GM21390 (cell line): ENCODE measurements at regions not wholly inside any gene's neighbourhood (a gene's known extent, or its start where the extent isn't known, plus 50 kb on each side); places are given as distances from the start of the nearest gene placed in this dataset.
"Not testable (repeated sequence)": the region's sequence is repeated elsewhere in the genome, so short reads cannot be mapped to it uniquely, and the experiment has no call there.

Experiments
- ATAC-seq: cut with Tn5 transposase; IDR thresholded peaks from one replicate; pipeline ENCODE4 v1.9.1; 2021; ENCODE audit not compliant: unreplicated experiment

DNA sequence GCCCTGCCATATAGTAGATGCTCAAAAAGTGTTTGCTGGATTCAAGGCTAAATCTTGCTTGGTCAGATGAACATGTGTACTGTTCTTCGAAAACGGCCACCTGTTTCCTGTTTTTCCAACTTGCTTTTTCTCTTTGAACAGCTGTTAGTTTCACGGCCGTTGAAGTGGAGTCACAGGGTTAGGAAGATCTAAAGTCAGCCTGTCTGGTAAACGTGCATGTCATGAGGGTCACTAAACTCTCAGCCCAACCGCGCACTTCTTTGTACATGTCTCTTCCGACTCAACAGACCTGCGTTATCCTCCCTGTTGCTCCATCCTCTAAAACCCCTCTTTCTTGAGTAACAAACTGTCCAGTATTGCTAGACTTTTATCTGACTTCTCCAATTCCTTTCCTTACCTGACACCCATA lies 93.2 kb upstream of the MAN1A1 start:
- ATAC-seq = peak; percentile 47

DNA sequence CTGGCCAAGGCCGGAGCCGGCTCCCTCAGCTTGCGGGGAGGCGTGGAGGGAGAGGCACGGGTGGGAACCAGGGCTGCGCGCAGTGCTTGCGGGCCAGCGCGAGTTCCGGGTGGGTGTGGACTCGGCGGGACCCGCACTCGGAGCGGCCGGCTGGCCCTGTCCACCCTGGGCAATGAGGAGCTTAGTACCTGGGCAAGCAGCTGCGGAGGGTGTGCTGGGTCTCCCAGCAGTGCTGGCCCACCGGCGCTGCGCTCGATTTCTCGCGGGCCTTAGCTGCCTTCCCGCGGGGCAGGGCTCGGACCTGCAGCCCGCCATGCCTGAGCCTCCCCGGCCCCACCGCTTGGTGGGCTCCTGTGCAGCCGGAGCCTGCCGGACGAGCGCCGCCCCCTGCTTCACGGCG lies 91.4 kb upstream of the MAN1A1 start:
- no peak for ATAC-seq

DNA sequence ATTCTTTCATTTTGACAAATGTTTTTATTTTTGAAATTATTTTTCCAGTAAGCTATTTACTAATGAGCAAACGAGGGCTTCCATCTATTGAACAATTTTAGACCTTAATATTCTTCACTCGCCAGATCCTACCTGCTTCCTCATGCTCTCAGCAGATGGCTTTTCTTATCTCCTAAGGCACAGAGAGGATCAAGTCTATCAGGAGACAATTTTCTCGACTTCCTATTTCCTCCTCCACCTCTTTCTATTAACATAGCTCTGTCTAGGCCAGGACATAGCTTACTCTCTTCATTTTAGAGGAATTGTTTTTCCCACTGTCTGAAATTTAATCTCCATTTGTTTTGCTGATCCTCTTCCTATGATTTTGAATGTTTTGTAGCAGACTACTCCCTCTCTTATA lies 87.0 kb upstream of the MAN1A1 start:
- ATAC-seq = no peak

DNA sequence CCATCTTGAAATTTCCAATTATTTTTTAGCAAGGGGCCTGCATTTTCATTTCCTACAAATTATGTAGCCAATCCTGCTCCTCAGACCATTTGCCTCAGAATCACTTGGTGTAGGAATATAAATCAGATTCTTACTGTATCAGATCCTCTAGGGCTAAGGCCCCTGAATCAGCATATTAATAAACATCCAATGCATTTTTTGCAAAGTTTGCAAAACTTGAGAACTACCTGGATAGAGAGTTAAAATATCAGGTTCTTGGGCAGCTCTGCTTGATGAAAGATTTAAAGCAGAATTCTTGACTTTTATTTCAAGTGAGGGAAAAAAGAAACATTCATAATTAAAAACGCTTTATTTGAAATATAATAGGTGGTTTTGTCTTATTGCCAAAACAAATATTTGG lies 82.2 kb upstream of the MAN1A1 start:
- ATAC-seq = no peak

DNA sequence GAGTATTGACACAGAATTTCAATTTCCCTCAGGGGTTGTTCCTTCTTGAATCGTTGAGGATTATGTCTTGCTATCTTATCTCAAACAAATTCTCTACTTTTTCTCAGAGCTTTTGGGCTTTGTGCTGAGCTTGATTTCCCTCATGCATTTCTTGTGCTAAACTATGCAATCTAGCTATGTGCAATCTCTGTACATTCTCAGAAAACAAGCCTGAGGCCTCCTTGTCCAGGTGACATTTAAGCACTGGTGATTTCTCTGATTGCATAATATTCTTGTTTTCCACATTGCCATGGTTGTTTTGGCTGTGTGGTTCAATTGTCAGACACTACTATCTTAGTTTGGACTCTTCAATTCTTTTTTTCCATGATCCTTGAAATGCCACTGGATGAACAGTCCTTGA lies 81.2 kb upstream of the MAN1A1 start:
- ATAC-seq = no peak

DNA sequence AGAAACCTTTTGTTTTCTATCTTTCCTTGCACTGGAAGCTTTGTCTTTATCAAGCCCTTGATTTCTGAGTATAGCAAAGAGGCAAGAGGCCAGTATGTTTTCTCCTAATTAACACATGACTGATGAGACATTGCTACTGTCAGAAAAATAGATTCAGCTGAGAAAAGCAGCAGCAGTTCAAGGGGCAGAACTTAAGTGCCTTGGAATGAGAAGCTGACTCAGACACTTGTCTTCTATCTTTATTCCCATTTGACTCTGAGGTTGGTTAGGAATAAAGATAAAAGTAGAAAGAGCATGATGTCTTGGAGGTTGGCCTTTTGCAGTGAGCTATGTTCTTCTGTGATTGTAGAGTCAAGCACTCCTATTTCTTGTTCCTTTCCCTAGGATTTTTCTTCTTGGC lies 79.1 kb upstream of the MAN1A1 start:
- ATAC-seq = no peak

DNA sequence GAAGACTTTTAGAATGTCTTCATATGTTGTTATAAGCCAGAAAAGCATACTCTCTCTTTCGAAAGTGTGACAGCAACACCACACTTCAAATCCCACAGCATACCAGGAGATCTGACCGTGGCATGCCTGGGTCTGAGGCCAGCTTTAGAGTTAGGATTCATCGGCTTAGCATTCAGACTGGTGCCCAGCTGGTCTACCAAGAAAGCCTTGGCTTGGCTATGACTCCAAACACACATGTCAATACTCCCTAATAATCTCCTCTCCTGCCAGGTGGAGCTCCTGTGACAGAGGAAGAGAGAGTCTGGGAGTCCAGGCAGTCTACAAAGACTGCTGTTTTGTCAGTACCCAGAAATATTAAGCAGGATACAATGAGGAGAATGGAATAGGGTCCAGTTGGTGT lies 77.1 kb upstream of the MAN1A1 start:
- no peak for ATAC-seq

DNA sequence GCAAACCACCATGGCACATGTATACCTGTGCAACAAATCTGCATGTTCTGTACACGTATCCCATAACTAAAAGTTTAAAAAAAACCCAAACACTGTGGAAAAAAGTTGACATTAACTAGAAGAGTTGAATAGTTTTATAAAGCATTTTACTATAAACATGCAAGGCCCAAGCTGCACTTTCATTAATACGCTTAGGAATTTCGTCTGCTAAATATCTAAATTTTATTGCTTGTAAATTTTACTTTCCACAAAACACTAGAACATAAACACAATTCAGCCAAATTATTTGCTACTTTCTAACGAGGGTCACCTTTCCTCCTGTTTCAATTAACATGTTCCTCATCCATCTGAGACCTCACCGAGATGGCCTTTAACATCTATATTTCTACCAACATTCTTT lies 74.4 kb upstream of the MAN1A1 start:
- no peak for ATAC-seq

DNA sequence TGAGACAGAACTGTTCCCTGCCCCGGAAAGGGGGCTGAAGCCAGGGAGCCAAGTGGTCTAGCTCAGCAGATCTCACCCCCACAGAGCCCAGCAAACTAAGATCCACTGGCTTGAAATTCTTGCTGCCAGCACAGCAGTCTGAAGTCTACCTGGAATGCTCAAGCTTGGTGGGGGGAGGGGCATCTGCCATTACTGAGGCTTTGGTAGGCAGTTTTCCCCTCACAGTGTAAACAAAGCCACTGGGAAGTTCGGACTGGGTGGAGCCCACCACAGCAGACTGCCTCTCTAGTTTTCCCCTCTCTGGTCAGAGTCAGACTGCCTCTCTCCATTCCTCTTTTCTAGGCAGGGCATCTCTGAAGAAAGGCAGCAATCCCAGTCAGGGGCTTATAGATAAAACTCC lies 68.5 kb upstream of the MAN1A1 start:
- ATAC-seq = not testable (repeated sequence)

DNA sequence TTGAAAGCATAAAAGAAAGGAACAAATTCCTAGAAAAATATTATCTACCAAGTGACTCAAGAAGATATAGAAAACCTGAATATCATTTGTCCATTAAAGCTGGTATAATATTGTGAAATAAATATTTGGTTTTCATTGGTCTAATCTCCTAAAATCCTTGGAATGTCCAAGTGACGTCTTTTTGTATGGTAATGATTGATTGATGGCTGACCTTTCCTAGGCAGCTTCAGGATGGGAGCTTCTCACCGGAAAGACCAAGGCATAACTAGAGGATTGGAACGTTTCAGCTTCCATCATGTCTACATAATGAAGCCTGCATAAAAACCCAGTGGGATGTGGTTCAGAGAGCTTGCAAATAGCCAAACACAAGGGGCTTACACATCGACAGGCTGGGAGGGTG lies 57.6 kb upstream of the MAN1A1 start:
- ATAC-seq = no peak

DNA sequence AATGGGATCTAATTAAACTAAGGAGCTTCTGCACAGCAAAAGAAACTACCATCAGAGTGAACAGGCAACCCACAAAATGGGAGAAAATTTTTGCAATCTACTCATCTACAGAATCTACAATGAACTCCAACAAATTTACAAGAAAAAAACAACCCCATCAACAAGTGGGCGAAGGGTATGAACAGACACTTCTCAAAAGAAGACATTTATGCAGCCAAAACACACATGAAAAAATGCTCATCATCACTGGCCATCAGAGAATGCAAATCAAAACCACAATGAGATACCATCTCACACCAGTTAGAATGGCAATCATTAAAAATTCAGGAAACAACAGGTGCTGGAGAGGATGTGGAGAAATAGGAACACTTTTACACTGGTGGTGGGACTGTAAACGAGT lies 55.6 kb upstream of the MAN1A1 start:
- not testable (repeated sequence) for ATAC-seq
